ENCODE measurements at regions not wholly inside any gene's neighbourhood (a gene's known extent, or its start where the extent isn't known, plus 50 kb on each side); places are given as distances from the start of the nearest gene placed in this dataset.

GRCh38 chr14:101009531-101009930, 106.0 kb upstream of the RTL1 start:
- no peak for TF ChIP-seq CTCF (IDR thresholded peaks at IDR 0.05)
- TF ChIP-seq POLR2A (IDR thresholded peaks at IDR 0.05): no peak

Data from vagina (tissue), 2 donors.